Nephron (organoid): ENCODE measurements at regions not wholly inside any gene's neighbourhood (a gene's known extent, or its start where the extent isn't known, plus 50 kb on each side); places are given as distances from the start of the nearest gene placed in this dataset.
"Not testable (repeated sequence)": the region's sequence is repeated elsewhere in the genome, so short reads cannot be mapped to it uniquely, and the experiment has no call there.

Experiments used
- H3K27ac Mint-ChIP-seq, 3 experiments: 2 replicates each; pipeline ENCODE4 v1.8.0; 2020; ENCODE audit warnings: mixed read lengths in 3 of 3, mild to moderate bottlenecking in 2 of 3, moderate library complexity in 1 of 3
- H3K27me3 Mint-ChIP-seq: 2 replicates; pipeline ENCODE4 v1.8.0; 2021; ENCODE audit warnings: low read depth, mild to moderate bottlenecking, moderate library complexity, mixed read lengths
- H3K36me3 Mint-ChIP-seq: 2 replicates; pipeline ENCODE4 v1.8.0; 2020; ENCODE audit warnings: low read depth, mixed read lengths
- H3K4me1 Mint-ChIP-seq: 2 replicates; pipeline ENCODE4 v1.8.0; 2020; ENCODE audit warnings: mixed read lengths
- H3K4me3 Mint-ChIP-seq, 3 experiments: 2 replicates each; pipeline ENCODE4 v1.8.0; 2020; ENCODE audit warnings: mild to moderate bottlenecking in 3 of 3, mixed read lengths in 3 of 3, moderate library complexity in 2 of 3
- H3K9me3 Mint-ChIP-seq: 2 replicates; pipeline ENCODE4 v1.8.0; 2020; ENCODE audit warnings: mixed read lengths
- CTCF ChIP-seq, 3 experiments: fragments of 200-600 bp; sonication (generic); IDR thresholded peaks; one replicate each; pipeline ENCODE4 v1.5.0; 2021; ENCODE audit warnings: antibody characterized with exemption in 3 of 3; ENCODE audit not compliant: unreplicated experiment in 3 of 3

- Mint-ChIP-seq H3K36me3 (no peaks in the 10 kb centered on the region), H3K27me3 (no peaks in the 10 kb centered on the region), H3K27ac (no peak overlapping the region), H3K4me3 (no peak overlapping the region), H3K4me1 (peaks cover 11% of the 10 kb centered on the region), H3K9me3 (no peaks in the 10 kb centered on the region)
- TF ChIP-seq CTCF (IDR thresholded peaks at IDR 0.05; ENCODE audit: unreplicated experiment in 3 of 3) = no peak
These were observed 232.1 kb upstream of the NPVF start for GRCh38 chr7:25460433-25460832.

GRCh38 chr7:25469669-25470068, 241.4 kb upstream of the NPVF start:
- Mint-ChIP-seq H3K27ac (no peak overlapping the region), H3K9me3 (no peaks in the 10 kb centered on the region), H3K4me1 (peaks cover 5% of the 10 kb centered on the region), H3K4me3 (no peak overlapping the region), H3K27me3 (no peaks in the 10 kb centered on the region), H3K36me3 (no peaks in the 10 kb centered on the region)
- TF ChIP-seq CTCF (IDR thresholded peaks at IDR 0.05; ENCODE audit: unreplicated experiment in 3 of 3) = no peak

GRCh38 chr7:25476863-25477499, 248.7 kb upstream of the NPVF start:
- Mint-ChIP-seq H3K9me3 (no peaks in the 10 kb centered on the region), H3K4me1 (no peaks in the 10 kb centered on the region), H3K27ac (no peak overlapping the region), H3K36me3 (no peaks in the 10 kb centered on the region), H3K4me3 (no peak overlapping the region), H3K27me3 (no peaks in the 10 kb centered on the region)
- no peak for TF ChIP-seq CTCF (IDR thresholded peaks at IDR 0.05; ENCODE audit: unreplicated experiment in 3 of 3)

- H3K9me3 Mint-ChIP-seq, H3K36me3 Mint-ChIP-seq, H3K4me1 Mint-ChIP-seq, H3K4me3 Mint-ChIP-seq, H3K27ac Mint-ChIP-seq, H3K27me3 Mint-ChIP-seq: not testable (repeated sequence)
These were observed 249.9 kb upstream of the NPVF start for GRCh38 chr7:25478221-25478620.

- Mint-ChIP-seq H3K27me3 (no peaks in the 10 kb centered on the region), H3K36me3 (no peaks in the 10 kb centered on the region), H3K4me1 (peaks cover 7% of the 10 kb centered on the region), H3K9me3 (no peaks in the 10 kb centered on the region), H3K4me3 (no peak overlapping the region), H3K27ac (no peak overlapping the region)
- no peak for TF ChIP-seq CTCF (IDR thresholded peaks at IDR 0.05; ENCODE audit: unreplicated experiment in 3 of 3)
These were observed 250.6 kb upstream of the NPVF start for GRCh38 chr7:25478925-25479324.

- no peak overlapping the region for H3K27ac Mint-ChIP-seq
- no peaks in the 10 kb centered on the region for H3K36me3 Mint-ChIP-seq
- H3K27me3 Mint-ChIP-seq = no peaks in the 10 kb centered on the region
- H3K4me1 Mint-ChIP-seq = peaks cover 27% of the 10 kb centered on the region
- H3K4me3 Mint-ChIP-seq = no peak overlapping the region
- TF ChIP-seq CTCF (IDR thresholded peaks at IDR 0.05; ENCODE audit: unreplicated experiment in 3 of 3) = no peak
- H3K9me3 Mint-ChIP-seq = no peaks in the 10 kb centered on the region
These were observed 253.6 kb upstream of the NPVF start for GRCh38 chr7:25481891-25482290.
